Erythroblast (primary cell): ENCODE measurements at regions not wholly inside any gene's neighbourhood (a gene's known extent, or its start where the extent isn't known, plus 50 kb on each side); places are given as distances from the start of the nearest gene placed in this dataset.
"Not testable (repeated sequence)": the region's sequence is repeated elsewhere in the genome, so short reads cannot be mapped to it uniquely, and the experiment has no call there.

Experiments used
- DNase-seq, 2 experiments: peaks; one replicate each; lab custom pipeline; 2025; lab: John Stamatoyannopoulos, UW
- GATA1 ChIP-seq: IDR thresholded peaks from 2 replicates; pipeline ENCODE4 v1.6.1; 2011; ENCODE audit warnings: low read depth, mild to moderate bottlenecking, control low read depth, low read length, moderate library complexity
- POLR2A ChIP-seq: IDR thresholded peaks from 2 replicates; pipeline ENCODE4 v1.6.1; 2011; ENCODE audit warnings: mild to moderate bottlenecking, low read length

DNA sequence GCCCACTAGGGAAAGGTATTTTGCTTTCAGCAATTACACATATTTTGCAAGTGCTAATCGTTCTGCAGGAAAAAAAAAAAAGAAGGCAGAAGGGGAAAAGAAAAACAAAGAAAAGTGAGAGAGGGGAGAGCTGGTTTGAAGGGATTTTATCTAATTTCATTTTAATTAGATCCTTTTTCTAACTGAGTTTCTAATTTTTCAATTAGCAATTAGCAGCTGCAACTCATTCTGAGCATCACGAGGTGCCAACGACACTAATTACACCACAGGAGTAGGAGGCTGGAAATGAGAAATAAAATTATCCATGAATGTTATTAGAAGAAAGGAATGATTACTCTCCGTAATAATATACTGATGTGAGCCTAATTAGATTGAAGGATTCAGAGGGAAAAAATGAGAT lies 481.0 kb upstream of the CAMK1G start:
- no peak for DNase-seq
- no peak for TF ChIP-seq GATA1
- TF ChIP-seq POLR2A = no peak

DNA sequence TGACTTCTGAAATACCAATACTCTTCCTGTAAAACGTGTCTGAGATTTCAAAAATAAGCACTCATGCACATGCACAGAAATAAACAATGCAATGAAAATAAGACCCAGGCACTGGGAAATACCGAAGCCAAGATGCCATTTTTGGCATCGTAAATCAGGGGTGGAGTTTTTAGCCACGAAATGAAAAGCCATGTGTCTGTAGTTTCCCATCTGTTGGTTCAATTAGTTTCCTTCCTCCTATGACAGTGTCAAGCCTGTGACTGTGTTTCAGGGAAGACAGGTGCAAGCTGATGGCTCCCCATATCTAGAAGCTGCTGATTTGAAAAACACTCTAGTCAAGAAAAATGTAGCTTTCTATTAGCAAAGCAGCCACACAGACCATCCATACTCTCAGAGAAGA lies 480.4 kb upstream of the CAMK1G start:
- DNase-seq = no peak
- TF ChIP-seq POLR2A = no peak
- TF ChIP-seq GATA1 = no peak

DNA sequence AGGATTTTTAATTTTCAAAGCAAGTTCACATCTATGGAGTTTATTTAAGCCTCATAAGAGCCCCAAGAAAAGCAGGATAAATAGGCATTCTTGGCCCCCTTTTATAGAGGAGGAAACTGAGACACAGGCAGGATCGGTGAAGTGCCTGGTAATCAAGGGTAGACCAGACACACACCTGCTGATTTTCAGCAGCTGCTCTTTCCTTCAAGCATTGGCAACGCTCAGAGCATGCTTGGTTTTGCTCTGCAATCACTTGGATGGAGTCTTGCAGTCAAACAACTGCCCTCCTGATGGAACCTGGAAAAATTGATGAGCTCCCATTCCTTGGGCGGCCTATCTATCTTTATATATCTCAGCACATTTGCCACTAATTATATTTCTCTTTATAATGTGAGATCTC lies 478.9 kb upstream of the CAMK1G start:
- no peak for DNase-seq
- TF ChIP-seq POLR2A (no peak), GATA1 (no peak)

DNA sequence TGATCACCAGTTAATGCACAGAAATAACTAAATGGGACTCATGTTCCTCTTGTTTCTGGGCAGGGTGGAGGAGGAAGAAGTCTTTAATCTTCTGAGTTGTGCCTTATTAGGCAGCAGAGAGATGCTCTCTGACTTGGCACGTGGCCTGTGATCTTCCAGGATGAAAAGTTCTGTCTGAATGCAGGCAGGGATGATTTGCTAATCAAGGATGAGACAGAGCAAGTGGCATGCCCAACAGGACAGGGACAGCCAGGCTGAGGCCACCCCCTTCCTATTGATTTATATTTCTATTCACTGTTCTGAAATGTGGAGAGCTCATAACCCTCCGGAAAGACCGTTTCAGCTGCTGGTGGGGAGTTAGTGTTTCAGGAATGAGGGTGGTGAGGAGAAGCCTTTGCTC lies 477.8 kb upstream of the CAMK1G start:
- DNase-seq = no peak
- no peak for TF ChIP-seq POLR2A
- no peak for TF ChIP-seq GATA1

DNA sequence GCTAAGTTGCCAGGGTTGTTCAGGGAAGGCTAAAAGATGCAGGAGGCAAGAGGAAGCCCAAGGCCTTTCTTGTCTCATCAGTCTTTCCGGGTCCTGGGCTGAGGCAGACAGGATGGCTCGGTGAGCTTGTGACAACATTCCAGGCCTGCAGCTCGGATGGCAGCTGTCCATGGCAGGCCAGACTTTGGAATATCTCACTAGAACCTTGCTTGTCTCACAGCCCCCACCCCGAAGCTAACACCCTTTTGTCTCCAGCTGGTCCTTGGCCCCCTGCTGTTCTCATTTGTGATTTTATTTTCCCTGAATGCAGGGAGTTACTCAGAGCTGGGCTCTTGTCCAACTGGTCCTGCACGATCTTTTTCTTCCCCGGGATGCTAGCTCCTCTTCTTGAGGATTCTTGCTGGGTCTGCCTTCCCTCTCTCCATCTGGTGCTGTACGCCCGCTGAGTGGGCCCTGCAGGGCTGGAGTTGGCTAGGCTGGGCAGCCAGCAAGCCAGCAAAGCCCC lies 477.2 kb upstream of the CAMK1G start:
- no peak for TF ChIP-seq POLR2A
- TF ChIP-seq GATA1 = no peak
- DNase-seq = no peak

DNA sequence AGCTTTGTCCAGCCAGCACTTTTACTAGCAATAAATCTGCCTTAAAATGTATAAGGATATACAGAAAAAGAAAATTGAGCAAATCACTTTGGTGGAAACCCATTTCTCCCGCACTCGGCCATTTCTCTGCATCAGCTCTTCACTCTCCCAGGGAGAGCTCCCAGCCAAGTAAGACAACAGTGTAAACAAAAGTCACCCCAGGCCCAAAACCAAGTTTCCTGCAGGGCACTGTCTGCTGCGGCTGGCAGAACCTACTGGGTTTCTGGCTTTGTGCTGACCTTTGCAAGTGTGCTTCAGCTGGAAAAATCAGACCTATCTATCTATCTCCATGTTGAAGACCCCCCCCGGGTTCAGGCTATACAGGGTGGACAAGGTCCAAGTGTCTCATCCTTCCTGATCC lies 476.7 kb upstream of the CAMK1G start:
- DNase-seq = no peak
- TF ChIP-seq GATA1 (no peak), POLR2A (no peak)

DNA sequence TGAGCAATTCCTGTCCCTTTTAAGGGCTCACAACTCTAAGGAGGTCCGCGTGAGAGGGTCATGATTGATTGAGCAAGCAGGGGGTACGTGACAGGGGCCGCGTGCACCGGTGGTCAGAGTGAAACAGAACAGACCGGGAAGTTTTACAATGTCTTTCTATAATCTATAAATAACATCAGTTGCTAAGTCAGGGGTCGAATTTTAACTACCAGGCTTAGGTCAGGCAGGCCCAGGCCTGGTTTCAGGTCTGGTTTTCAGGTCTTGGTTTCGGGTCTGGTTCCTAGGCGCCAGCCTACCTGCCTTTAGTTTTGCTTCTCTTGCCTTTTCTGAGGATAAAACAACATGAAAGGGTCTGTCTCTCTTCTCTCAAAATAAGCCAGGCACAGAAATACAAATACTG lies 476.0 kb upstream of the CAMK1G start:
- TF ChIP-seq POLR2A = no peak

DNA sequence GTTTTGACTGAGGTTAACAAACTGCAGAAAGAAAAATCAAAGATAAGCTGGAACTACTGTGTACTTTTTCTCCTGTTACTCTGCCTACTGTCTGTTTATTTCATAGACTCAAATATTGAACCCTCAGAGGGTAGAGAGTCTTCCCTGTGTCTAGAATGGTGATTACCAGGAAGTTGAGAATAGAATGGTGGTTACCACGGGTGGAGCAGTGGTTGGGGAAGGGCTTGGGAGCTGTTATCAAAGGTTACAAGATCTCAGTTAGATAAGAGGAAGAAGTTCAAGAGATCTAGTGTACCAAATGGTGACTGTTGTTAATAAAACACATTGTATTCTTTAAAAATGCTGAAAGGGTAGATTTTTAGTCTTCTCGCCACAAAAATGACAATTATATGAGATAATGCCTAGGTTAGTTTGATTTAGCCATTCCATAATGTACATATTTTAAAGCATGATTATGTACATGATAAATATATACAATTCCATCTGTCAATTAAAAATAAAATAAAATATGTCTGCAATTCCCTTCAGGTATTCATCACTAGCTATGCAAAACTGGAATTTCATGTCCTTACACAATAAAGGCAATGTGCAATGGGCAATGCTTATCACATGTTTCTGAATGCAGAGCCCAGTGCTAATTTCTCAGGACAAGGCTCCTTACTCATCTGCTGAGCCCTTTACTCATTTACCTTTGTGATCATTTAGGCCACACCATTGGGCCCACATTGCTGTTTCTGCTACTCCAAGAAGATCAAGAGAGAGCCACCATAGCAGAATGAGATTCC lies 474.3 kb upstream of the CAMK1G start:
- no peak for DNase-seq
- TF ChIP-seq POLR2A = no peak
- no peak for TF ChIP-seq GATA1

More for the DNA sequence above, 476.0 kb upstream of the CAMK1G start:
- no peak for DNase-seq

DNA sequence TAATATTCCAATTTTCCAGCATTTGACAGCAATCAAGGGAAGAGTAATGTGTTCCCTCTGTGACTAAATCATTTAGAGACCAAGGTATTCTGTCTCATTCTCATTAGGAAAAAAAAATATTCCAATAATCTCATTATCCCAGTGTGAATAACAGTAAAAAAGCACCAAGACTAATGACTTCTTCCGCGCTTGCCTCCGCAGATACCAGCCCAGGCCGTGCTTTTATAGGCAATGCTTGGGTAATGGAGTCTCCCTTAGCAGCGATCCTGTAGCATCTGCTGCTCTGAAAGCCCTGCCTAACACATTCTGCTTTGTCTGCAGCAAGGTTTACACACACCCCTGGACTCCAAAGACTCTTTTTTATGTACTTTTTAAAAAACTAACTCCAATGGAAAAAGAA lies 470.0 kb upstream of the CAMK1G start:
- TF ChIP-seq POLR2A (no peak), GATA1 (no peak)
- no peak for DNase-seq

DNA sequence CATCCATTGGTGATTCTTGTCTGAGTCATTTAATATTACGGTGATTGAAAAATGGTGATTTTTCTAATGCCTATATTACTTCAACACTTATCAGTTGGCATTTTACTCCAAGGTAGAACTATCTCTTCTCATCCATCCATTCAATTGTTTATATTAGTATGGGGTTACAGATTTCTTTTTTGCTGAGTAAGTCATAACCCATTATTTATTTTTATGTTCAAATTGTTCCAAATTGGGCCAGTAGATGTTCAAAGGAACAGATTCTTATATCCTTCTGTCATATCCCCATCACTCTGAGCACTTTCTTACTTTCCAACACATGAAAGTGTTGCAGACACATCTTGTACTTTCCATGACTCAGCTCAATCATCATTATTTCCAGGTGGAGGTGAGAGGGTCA lies 466.8 kb upstream of the CAMK1G start:
- no peak for TF ChIP-seq GATA1
- TF ChIP-seq POLR2A = no peak
- no peak for DNase-seq

DNA sequence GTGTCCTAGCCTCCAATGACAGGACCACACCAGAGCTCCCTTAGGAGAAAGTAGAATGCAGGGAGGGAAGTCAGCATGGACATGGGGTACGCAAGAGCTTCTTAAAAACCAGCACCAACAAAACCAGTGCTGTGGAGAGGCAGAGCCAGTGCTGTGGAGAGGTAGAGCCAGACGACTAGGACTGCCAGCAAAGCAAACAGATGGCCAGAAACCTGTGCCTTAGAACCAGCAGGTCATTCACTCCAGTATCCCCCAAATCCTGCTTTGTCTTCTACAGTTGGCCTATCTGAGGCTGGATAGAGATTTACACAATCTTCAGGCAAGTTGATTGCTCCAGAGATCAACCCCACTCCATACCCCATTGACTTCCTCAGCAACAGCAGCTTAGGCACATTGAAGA lies 459.9 kb upstream of the CAMK1G start:
- TF ChIP-seq POLR2A = no peak
- TF ChIP-seq GATA1 = no peak
- no peak for DNase-seq

DNA sequence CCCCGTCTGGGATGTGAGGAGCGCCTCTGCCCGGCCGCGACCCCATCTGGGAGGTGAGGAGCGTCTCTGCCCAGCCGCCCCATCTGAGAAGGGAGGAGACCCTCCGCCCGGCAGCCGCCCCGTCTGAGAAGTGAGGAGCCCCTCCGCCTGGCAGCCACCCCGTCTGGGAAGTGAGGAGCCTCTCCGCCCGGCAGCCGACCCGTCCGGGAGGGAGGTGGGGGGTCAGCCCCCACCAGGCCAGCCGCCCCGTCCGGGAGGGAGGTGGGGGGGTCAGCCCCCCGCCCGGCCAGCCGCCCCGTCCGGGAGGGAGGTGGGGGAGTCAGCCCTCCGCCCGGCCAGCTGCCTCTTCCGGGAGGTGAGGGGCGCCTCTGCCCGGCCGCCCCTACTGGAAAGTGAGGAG lies 454.4 kb upstream of the CAMK1G start:
- DNase-seq = not testable (repeated sequence)

DNA sequence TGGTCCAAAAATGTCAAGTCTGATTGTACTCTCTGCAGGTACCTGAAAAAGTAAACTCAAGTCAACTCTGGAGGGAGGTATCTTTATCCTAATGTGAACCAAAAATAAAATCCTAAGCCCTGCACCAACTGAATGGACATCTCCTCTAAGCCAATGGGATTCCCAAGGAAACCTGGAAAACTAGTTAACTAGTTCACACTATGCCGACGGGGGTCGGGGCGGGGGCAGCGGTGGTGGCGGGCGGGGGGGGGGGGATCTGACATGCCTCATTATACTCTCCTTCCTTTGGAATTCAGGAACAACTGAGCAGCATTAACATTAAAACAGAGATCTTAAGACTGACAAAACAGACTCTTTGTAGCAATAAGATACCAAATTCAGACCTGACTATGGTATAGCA lies 452.6 kb upstream of the CAMK1G start:
- TF ChIP-seq GATA1 (no peak), POLR2A (no peak)
- DNase-seq = no peak

DNA sequence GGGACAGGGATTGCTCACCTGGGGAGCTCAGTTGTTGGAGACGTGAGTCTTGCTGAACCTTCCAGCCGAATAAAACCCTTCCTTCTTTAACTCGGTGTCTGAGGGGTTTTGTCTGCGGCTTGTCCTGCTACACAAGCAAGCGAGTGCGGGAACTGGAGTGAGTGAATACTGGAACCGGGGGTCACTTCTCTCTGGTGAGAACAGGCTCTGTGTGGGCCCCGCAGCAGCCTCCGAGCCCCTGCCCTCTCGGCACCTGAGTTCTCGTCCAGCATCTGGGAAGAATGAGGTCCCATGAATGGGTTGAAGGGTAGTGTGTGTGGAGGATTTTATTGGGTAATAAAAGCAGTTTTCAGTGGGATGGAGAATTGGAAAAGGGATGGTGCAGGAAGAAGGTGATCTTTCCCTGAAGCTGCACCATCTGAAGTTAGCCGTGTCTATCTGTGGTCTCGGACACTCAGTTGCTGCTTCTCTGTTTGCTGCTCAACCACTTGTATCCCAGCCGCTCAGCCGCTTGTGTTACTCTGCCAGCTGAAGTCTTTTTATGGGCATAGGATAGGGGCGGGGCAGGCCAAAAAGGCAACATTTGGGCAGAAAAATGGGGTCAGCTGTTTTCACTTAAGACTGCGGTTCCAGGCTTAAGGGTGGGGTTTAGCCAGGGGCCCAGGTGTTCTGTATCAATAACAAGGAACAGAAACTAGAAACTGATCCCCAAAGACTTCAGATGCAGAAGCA lies 450.6 kb upstream of the CAMK1G start:
- DNase-seq = no peak

More for the DNA sequence above, 450.6 kb upstream of the CAMK1G start:
- no peak for TF ChIP-seq POLR2A
- no peak for TF ChIP-seq GATA1
